ENCODE measurements at regions not wholly inside any gene's neighbourhood (a gene's known extent, or its start where the extent isn't known, plus 50 kb on each side); places are given as distances from the start of the nearest gene placed in this dataset.

- TF ChIP-seq POLR2A (IDR thresholded peaks at IDR 0.05) (no peak), CTCF (IDR thresholded peaks at IDR 0.05) (no peak), POLR2AphosphoS5 (IDR thresholded peaks at IDR 0.05) (no peak)
These were observed 473.8 kb upstream of the PTCHD4 start for GRCh38 chr6:48584846-48585245.
